HG03565 (cell line): ENCODE measurements at regions not wholly inside any gene's neighbourhood (a gene's known extent, or its start where the extent isn't known, plus 50 kb on each side); places are given as distances from the start of the nearest gene placed in this dataset.
A peak's percentile ranks its signal among the peaks of the same experiment; 100 is the strongest.

Source experiments
- ATAC-seq: cut with Tn5 transposase; IDR thresholded peaks from one replicate; pipeline ENCODE4 v1.9.1; 2021; ENCODE audit warnings: mild to moderate bottlenecking, moderate library complexity; ENCODE audit not compliant: unreplicated experiment

DNA sequence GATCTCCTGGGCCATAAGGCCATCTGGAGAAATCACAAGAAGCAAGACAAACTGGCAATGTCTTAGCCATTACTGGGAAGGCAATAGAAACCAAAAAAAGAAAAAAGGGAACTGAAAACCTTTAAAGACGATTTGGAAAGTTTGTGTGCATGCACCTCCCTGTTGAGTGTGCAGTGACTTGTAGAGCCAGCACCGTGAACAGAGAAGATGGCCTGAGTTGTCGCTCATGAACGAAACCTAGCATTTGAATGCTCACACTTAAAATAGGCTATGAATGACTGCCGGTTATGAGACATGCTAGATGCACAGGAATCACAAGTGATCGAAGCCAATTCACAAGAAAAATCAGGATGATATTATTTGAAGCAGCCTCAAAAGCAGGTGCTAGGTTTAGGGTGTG, 151.3 kb upstream of the ADO start:
- peak; percentile 70 for ATAC-seq

DNA sequence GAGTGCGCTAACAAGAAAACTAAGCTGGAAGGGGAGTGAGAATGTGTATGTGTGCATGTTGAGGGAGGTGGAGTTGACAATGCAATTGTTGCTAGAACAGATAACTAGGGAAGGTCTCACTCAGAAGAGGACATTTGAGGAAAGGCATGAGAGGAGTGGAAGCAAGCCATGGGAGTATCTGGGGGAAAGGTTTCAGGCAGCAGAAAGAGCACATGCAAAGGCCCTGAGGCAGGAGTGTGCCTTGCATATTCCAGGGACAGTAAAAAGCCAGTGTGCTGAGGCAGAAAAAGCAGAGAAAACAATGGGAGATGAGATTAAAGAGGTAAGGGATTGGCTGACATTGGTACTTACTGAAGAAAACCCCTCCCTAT, 149.6 kb upstream of the ADO start:
- ATAC-seq = no peak

DNA sequence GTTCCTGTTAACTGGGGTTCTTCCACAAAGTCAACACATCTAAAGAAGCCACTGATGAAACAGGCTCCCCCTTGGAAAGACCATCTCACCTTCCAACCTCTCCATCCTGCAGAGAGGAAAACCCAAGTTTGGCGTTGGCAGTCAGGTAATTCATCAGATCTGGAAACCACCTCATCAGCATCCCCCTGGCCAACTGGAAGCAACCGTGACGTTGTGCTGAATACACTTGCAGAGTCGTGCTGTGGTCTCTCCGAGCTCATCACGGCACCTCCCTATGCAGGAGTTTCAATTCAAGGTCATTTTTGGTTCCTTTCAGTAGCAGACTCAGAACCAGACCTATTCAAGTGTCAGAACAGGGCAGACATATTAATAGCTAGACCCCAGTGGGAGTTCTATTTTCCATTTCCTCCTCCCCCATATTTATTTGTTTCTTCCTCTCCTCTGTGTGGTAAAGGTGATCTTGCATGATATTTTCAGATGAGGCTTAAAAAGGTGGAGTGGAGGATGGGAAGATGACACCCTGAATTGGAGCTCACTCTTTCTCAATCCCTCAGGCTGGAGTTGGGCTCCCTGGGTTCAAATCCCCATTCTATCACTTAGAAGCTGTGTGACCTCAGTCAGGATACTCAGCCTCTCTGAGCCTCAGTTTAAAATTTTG, 149.1 kb upstream of the ADO start:
- ATAC-seq = peak; percentile 75

DNA sequence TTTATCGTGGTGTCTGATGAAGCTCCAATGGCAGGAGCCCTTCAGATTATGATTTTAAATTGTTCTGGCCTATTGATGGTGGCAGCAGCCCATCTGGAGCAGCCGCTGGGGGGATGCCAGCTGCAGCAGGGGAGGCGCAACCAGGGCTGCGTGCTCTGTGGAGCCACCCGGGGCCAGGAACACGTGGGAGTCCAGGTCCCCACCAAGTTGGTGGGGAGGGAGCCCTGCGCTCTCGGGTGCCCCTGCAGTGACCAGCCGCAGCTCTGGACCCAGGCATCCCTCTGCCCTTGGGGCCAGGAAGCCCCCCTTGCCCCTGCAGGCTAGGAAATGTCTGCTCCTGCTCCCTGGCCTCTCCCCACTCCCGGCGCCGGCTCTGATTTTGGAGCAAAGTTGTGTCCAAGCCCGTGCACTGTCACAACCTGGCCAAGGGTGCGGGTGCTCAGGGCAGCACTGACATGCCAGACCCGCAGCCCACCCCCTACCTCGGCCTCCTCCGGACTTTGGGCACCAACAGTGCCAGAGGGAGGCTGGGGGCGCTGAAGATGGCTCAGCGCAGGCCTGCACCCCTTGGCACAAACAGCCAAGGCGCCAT, 147.2 kb upstream of the ADO start:
- no peak for ATAC-seq

DNA sequence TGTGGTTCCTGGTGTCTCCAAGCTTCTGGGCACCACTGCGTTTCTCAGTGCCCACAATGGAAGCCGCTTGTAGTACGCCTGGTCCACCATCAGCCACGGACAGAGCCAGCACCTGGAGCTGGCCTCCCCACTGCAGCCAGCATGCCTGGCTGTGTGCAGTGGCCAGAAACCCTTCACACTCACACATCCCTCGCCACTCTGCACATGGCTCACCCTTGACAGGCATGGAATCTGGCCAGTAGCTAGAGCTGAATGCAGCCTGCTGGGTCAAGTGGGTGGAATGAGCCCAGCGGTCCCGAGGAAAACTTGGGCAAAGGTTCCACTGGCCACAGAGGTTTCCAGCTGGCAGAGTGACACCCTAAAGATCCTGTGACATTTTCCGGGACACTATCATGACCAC, 146.0 kb upstream of the ADO start:
- no peak for ATAC-seq

DNA sequence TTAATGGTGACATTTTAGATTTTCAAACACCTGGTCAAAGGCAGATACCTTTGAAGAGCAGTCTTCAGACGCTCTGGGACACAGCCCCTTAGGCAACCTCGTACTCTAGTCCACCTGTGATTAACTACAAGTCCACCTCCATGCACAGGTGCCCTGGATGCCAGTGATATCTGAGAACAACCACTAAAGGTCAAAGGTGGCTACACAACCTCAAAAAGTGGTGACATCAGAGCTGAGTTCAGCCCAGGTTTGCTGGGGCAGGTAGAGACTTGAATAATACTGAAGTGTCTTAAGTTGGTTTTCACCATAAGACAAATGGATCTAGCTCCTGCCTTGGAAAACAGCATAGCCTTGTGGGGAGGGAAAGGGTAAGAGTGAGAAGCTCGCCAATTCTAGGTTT, 143.4 kb upstream of the ADO start:
- no peak for ATAC-seq

DNA sequence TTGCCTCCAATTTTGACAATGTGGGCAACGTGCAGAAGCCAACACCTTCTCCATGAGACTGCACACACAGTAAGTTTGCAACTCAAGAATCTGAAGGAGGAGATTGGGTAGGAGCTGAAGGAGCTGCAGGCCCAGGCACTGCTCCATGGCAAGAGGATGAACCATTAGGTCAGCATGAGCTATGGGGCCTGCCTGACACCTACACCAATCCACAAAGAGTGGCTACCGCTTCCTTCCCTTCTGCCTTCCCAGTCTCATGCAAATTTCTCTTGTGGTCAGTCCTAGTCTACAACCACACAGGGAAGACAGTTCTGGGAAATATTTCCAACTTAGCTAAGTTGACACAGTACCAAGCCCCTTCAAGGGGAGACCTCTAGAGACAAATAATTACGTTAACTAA, 142.0 kb upstream of the ADO start:
- ATAC-seq = no peak

DNA sequence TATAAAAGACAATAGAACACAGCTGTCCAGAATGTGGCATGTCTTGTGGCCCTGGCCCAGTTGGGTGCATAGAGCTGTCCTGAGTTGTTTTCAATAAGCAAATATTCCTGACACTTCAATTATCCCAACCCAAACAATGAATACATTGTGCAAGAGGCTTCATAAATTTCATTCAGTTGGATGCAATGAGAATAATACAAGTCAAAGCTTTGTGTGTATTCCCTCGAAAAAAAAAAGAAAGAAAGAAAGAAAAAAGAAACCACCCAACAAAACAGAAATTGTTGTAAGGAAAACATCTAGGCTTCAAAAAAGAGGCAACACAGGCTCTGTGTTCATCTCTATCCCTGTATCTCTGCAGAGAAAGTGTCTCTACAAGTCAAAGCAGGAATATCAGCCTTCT, 138.7 kb upstream of the ADO start:
- no peak for ATAC-seq

DNA sequence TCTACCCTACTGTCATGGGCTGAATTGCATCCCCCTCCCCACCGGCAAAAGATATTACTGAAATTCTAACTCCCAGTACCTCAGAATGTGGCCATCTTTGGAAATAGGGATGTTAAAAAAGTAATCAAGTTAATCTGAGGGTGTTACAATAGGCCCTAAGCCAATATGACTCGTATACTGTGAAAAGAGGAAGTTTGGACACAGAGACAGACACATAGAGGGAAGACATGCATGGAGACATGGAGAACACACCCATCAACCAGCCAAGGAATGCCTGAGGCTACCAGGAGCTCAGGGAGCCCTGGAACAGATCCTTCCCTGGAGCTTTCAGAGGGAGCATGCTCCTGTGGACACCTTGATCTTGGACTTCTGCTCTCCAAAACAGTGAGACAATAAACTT, 138.2 kb upstream of the ADO start:
- no peak for ATAC-seq

DNA sequence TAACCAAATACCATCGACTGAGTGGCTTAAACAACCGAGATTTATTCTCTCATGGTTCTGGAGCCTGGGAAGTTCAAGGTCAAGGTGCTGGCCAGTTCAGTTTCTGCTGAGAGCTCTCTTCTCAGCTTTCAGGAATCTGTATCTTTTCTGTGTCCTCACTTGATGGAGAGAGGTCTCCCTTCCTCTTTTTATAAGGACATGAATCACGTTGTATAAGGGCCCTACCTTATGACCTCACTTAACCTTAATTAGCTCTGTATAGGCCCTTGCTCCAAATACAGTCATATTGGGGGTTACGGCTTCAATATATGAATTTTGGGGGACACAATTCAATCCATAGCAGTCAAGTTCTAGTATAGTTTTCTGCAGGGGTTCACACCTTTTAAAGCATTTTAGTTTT, 135.2 kb upstream of the ADO start:
- no peak for ATAC-seq

DNA sequence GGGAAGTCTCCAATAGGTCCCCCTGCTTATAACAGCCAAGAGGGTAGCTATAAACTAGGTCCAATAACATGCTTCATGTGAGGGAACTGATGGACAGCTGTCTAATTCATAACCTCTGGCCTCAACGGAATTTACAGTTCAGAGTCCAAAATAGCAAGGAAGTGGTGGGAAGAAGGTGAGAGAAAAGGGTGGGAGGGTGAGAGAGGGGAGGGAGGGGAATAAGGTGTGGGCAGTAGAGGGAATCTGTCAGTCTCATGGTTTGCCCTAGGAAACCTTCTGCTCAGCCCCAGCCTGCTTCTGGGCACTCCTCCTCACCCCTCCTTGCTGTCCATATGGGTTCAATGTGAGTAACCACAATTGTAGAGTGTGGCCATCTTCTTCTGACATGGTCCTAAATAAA, 133.4 kb upstream of the ADO start:
- ATAC-seq = no peak

DNA sequence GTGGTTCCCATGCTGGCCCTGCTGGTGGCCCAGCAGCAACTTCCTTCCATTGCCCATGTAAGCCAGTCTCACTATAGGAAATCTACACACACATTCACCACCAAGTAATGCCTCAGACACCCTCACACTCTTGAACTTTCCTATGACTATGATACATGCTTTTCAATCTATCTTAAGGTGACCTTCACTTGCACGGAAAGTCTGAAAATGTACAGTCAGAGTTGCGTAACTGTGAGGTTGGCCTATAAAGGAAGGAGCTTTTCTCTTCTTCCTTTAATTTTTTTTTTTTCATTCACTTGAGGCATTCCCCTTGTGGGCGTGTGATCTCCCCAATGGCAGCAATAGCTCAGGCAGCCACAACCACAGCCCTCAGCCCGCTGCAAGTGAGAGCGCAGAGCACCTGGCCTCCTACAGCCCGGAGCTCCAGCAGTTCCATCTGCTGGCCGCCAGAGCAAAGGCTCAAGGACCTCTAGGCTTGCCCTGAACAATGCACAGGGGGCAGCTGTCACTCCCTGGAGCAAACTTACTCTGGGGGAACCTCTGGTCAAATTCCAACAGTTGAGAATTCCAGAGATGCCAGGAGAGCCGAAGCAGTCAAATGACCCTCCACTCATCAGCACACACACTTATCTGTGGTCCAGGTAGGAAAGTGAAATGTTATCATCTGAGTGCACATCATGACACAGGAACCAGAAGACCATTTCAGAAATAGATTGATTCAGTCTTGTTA, 123.1 kb upstream of the ADO start:
- ATAC-seq = peak; percentile 89

DNA sequence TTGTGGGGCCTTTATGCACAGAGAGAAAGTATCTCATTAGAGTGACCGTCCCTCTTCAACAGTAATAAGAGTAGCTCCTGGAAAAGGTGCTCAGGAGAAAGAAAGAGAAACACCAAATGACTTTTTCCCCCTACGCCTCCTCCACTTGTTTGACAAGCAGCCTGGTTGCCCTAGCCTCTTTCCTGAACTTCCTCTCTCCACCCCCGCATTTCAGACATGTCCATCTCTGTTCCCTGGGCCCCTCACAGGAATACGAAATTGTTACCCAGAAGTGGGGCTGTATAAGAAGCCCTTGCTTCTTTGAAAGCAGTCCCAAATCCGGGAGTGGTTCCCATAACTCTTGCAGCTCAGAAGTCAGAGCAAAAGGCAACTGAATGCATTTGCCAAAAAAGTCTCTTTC, 119.6 kb upstream of the ADO start:
- no peak for ATAC-seq

DNA sequence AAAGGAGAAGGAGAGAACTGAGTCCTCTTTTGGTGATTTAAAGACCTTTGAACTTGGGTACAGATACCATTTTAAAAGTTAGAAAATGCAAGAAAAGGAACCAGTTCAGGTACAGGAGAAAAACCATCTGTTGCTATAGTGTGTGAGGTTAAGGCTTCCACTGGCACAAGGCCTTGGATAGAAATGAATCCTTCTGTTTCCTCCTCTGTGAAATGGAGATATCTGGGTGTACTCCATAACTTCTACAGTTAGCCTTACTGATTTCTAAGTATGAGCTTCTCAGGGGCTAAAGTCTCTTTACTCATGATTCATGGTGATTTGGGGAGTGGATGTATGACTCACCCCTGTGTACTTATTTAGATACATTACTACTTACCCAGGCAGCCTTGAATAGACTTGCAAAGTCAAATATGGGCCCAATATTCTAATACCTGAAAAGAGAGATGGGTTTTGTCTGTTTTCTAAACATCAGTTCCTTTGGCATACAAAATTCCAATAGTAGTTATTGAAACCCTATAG, 117.2 kb upstream of the ADO start:
- no peak for ATAC-seq

DNA sequence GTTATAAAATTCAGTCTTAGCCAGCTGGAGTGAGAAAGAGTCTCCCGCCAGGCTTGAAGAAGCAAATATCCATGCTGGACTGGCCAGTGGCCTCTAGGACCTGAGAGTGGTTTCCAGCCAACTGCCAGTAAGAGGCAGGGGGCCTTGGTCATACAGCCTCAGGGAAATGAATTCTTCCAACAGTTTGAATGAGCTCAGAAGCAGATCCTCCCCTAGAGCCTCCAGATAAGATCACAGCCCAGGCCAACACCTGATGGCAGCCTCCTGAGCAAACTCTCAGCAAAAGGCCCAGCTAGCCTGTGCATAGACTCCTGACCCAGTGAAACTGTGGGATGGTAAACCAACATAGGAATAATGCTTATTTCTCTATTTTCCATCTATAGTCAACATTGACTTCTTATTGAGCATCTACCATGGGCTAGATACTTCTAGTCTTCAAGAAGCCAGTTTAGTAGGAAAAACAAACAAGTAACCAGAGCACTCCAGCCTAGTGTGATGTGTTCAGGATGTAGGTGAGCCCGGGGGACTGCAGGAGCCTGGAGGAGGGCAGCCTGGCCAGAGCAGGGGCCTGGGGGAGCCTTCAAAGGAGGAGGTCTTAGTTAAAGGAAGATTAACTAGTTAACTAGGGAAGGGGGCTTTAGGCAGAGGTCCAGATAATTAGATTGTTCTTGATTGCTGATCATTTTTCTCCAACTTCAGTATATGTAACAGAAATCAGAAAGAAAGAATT, 115.4 kb upstream of the ADO start:
- no peak for ATAC-seq

DNA sequence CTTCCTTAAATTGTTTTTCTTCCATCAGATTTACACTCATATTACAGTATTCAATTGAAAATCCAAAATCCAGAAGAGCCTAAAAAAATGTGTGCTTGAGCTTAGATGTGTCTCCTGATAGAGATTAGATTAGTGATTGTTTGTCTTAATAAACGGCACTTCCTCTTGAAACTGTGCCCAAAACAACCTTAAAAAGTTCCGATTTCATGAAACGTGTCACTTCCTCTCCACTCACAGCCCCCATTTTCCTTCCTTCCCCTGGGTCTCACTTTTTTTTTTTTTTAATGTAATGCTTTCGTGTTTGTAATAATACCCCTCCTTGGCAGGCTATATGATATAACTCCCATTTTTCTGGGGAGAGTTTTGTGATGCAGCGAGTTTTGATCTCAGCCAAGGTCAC, 114.8 kb upstream of the ADO start:
- no peak for ATAC-seq

DNA sequence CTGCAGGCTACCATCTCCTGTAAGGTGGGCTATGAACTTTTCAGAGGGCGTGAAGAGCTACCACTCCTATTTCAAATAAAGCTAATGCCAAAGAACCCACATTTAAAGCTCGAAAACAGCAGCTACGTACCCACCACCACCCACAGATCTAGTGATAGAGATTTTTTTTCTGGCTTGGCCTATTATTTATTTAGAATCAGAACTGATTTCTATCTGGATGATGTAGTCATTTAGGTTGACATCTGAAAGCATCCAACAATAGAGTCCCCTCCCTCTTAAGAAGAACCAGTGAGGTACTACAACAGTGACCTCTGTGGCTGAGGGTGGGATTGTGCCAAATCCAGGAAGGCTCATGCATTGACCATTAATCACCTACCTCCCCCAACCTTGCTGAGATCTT, 113.8 kb upstream of the ADO start:
- ATAC-seq = no peak

DNA sequence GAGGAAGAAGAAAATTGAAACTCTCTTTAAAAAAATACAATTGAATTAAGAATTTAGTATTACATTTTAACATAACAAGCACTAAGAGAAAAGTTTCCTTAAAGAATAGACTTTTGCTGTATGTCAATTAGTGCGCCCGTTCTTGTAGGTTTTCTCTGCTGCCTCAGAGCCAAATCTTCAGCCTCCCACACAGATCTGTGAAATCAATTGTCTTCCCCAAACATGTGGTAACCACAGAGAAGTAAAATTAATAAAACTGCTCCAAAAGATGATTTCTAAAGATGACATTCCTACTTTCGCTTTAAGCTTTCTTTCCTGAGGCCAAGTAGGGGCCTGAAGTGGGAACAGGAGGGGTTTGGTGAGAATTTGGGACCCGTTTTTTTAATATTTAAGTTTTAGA, 113.2 kb upstream of the ADO start:
- no peak for ATAC-seq

DNA sequence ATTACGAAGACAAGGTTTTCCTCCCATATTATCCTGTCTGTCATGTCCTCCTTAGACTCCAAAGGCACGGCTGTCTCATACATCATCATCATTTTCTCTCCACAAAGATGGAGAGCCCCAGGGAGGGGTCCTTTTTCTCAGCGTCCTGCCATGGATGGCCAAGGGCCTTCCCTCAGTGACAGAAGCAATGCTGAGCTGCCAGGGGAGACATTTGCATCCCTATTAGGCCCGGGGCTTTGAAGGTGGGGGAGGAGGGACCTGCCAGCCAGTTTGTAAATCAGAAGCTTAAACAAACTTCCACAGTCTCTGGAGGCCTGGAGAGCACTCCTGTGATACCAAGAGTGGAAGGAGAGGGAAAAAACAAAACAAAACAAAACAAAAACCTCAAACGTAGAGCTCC, 112.4 kb upstream of the ADO start:
- ATAC-seq = no peak

DNA sequence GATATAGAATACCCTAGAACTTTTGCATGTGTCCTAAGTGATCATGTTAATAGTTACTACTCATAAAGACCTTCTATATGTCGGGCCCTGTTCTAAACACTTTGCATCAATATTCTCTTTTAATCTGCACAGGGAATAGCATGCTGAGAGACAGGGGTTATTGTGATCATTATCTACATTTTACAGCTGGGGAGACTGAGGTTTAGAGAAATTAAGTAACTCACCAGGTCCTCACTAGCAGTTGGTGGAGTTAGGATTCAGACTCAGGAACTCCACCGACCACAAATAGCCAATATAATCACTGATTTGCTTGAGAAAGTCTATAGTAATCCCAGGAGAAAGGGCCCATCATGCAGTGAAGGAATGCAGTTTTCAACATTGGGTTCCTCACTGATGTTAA, 111.2 kb upstream of the ADO start:
- no peak for ATAC-seq

DNA sequence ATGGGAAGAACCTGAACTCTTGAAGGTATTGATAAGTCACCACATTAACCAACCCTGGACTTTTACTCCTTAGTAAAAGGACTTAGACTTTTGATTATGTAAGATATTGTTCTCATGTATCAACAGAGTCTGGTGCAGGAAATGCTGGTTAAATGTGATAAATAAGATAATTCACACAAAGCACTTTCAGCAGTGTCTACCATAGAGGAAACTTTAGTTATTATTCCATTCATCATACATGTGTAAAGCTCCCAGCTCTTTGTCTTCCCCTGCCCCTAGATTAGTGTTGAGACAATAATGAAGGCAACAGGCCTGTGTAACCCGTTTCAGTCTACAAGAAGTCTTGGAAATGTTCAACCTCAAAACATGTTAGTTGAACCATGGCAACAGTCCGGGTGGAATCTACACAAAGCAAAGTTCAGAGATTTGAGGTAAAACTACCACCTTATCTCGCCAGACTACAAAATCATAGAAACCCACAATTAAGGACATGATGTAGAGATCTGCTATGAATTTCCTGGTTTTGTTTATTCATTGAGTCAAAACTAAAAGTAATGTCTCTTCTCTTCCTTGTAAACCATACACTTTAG, 109.9 kb upstream of the ADO start:
- ATAC-seq = no peak
